Activated CD8-positive, alpha-beta memory T cell treated with anti-CD3 and anti-CD28 coated beads, Interleukin-2, amount 50 U/mL, for 24 hours (primary cell): ENCODE measurements at regions not wholly inside any gene's neighbourhood (a gene's known extent, or its start where the extent isn't known, plus 50 kb on each side); places are given as distances from the start of the nearest gene placed in this dataset.
"Not testable (repeated sequence)": the region's sequence is repeated elsewhere in the genome, so short reads cannot be mapped to it uniquely, and the experiment has no call there.

ENCODE experiments used
- DNase-seq: peaks from one replicate; pipeline ENCODE4 v3.0.0-alpha.2; 2020; ENCODE audit errors: extremely low read depth

DNA sequence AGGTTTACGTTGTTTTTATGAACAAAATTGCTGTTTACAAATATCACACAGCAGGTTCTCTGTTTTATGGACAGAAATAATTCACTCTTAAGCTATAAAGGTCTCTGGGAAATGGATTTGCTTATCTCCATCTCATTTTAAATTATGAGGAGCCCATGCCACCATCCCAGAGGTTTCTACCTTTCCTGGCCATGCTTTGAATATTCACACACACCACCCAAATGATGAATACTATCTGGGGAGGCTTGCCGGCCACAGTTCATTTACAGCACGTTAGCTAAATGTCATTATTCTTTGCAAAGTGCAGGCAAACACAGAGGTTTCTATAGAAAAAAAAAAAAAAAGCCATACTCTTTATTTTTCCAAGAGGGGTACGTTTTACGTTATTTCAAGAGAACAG is 1446.7 kb downstream of the FAM181B start:
- no peak for DNase-seq

DNA sequence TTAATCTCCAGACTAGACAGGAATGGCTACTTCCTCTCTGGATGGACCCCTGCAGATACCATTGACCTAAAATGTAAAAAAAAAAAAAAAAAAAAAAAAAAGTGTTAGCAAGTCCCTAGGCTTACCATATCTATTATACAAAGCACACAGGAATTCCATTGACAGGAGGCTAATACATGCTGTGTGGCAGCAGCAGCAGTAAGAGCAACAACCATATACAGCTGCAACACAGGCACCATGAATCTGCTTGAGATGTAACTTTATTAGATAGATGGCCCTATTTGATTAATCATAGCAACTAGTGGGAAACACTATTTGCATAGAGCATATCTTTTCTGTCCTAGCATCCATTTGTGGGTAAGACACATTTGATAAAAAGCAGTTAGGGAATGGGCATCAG is 1447.1 kb downstream of the FAM181B start:
- DNase-seq, result no peak

DNA sequence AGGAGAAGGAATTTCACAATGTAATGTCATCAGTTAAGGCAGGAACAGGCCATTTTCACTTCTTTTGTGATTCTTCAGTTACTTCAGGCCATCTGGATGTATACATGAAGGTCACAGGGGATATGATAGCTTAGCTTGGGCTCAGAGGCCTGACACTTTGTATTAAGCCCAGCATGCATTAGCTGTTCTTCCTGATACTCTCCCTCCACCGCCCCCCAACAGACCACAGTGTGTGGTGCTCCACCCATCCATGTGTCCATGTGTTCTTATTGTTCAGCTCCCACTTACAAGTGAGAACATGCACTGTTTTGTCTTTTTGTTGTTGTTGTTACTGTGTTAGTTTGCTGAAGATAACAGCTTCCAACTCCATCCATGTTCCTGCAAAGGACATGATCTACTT is 1453.4 kb downstream of the FAM181B start:
- not testable (repeated sequence) for DNase-seq

DNA sequence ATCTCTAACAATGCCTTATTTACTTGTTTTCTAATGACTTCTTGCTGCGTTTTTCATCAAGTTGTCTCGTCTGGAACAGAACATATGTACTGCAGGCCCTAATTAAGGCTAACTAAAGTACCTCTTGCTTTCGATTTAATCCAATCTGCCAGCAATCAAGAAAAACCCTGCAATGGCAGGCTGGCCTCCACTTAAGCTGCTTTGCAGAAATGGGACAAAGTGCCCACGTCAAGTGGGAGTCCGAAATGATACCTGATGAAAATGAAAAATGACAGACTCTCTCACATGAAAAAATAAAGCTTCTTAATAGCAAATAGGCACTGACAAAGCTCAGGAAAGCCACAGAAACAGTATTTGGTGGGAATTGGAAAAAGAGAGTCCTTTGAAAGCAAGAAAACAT is 1454.7 kb downstream of the FAM181B start:
- DNase-seq, result no peak

DNA sequence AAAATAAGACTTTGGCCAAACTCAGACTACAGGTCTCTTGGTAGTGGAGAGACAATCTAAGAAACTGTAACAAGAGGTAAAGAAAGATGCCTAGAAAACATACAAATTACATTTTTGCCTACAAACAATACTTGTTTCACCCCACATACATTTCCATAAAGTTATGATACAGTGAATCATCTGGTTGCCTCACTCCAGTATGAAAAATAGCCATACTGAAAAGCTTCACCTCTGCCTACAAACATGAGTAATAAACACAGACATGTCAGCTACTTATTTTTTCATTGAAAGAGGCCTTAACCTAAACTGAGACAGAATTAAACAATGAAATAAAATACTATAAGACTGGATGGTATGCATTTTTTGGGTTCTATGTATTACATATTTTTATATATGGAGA is 1463.0 kb downstream of the FAM181B start:
- DNase-seq, result no peak

DNA sequence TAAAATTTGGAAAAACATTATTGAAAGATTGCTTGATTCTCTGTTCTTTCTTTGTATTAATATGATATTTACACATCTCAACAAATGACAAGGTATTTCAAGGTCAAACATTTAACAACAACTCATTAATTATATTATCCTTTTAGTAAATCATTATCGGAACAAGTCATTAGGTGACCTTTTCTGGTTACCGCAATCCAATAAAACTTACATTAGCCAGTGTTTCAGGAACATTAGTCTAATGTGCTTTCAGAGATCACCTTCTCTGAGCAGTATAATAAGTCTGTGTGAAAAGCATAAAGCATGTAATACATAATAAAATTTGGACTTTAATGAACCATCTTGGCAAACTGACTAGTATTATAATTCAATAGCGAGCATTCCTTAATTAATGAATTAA is 1466.4 kb downstream of the FAM181B start:
- no peak for DNase-seq

DNA sequence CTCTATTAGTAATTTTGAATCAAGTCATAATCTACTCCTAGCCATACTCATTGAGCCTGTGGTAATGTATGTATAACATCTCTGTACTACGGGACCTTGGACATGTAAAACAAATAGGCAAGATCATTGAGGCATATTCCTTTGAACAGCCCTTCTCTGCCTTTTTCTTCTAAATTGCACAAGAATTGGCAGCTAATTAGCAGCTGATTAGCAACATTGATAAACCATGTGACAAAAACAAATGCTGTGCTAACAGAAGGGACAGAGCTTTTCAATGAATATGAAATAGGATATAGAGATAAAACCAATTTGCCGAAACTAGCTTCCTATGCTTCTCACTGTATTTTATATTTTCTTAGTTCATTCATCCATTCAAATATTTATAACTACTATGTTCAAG is 1474.2 kb downstream of the FAM181B start:
- DNase-seq, result no peak

DNA sequence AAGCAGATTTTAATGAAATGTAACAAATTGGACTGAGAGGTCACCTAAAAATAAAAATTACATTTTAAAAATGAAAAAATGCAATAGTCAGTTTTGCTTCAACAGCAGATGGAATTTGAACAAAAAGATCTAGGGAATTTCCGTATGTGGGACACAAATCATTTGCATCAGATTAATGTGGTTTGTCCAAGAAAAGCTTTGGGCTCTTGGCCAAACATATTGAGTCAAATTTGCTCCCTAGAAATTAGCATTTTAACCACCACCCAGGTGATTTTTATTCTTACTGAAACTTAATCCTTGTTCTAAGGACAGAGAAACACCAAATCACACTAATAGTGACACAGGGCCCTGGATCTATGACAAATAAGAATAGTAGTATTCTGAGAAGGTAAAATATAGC is 1477.8 kb downstream of the FAM181B start:
- no peak for DNase-seq

DNA sequence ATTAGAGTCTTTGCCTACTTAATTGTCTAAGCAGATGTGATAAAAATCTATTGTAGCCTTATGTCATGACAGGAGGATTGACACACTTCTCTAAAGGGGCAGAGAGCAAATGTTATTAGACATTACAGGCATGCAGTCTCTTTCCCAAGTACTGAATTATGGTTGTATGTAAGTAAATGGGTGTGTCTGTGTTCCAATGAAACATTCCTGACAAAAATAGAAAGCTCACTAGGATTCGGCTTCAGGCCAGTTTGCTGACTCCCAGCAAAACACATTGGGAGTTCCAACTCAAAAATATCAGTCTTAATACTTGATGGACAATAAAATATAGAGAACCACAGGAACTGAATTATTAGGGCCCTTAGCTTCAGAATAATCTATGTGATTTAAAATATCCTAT is 1480.4 kb downstream of the FAM181B start:
- no peak for DNase-seq

DNA sequence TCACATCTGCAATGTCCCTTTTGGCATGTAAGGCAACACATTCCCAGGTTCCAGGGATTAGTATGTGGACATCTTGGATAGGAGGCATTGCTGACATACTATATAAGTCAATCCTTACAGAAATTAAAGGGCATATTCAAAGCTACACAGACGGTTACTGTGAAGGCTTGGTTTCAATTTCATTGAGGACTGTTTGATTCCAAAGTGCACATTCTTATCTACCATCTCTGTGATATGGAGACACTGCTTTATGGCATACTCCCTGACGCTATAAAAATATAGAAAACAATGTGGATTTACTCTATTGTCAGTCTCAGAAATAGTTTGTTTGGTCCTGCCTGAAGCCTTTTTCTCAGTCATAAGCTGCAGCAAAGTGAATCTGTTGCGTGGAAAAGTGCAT is 1486.7 kb downstream of the FAM181B start:
- DNase-seq, result no peak

DNA sequence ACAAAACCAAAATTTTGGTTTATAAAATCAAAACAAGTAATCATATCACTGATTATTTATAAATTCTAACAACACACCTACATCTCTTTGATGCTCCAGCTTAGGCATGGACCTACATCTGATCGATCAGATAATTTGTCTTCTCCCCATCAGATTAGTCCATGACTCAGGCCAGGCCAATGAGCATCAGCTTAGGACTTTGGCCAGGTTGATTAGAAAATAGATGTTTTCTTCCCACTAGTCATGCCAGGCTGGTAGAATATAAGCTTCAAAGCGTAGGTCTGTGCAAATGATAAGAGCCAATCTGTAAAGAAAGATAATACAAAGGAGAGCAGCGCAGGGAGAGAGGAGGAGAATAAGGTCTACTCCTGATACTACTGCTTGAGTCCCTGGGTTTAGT is 1487.9 kb downstream of the FAM181B start:
- DNase-seq, result no peak

DNA sequence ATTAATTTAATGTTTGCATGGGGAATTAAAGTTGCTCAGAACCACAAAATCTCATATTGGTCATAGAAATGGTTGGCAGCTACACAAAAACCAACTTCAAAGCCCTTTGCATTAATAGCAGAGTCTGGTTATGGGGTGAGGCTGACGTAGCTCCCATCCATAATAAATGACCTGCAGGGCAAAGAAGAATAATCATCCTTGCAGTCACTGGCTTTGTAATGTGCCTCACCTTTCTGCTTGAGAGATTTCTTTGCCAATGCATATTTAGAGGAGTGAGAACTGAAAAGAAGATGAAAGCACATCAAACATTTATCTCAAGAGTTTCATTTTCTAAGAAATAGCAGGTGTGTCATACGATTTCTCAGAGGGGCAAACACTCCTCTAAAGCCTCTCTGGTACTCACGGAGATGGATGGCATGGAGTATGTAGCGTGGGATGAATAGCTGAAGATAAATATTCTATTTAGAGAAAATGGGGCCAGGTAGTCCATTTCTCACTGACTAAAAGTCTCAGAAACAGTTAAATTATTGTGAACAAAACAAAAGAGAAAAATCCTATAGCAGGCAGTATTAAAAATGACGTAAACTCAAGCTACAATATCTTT is 1491.9 kb downstream of the FAM181B start:
- DNase-seq, result no peak

DNA sequence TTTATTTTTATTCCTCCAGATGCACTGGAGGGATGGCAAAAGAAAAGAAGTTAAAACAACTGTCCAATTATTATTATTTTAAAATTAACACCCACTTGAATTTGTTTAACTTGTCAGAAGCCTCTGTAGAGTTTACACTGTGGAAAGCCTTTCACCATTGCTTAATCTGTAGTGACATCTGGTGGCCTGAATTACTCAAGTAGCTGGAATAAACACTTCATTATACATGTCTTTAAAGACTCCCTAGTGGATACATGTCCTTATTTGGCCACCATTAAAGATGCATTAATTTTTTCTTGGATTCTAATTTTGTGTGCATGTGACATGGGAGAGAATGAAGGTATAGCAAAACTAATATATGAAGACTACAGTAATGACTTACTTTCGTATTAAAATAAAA is 1496.5 kb downstream of the FAM181B start:
- DNase-seq, result no peak

DNA sequence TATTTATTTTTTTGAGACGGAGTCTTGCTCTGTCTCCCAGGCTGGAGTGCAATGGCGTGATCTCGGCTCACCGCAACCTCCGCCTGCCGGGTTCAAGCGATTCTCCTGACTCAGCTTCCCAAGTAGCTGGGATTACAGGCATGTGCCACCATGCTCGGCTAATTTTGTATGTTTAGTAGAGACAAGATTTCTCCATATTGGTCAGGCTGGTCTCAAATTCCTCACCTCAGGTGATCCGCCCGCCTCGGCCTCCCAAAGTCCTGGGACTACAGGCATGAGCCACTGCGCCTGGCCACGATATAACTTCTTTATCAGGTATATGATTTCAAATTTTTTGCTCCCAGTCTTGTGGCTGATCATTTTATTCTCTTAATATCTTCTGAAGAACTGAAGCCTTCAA is 1506.3 kb downstream of the FAM181B start:
- DNase-seq, result not testable (repeated sequence)

DNA sequence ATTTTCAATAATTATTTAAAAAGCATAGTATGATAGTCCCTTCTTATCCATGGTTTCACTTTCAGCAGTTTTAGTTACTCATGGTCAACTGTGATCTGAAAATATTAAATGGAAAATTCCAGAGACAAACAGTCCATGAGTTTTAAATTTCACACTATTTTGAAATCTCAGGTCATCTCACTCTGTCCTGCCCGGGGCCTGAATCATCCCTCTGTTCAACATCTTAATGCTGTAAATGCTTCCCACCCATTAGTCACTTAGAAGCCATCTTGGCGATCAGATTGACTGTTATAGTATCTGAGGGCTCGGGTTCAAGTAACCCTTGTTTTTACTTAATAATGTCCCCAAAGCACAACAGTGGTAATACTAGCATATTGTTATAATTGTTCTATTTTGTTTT is 1509.3 kb downstream of the FAM181B start:
- DNase-seq, result no peak

DNA sequence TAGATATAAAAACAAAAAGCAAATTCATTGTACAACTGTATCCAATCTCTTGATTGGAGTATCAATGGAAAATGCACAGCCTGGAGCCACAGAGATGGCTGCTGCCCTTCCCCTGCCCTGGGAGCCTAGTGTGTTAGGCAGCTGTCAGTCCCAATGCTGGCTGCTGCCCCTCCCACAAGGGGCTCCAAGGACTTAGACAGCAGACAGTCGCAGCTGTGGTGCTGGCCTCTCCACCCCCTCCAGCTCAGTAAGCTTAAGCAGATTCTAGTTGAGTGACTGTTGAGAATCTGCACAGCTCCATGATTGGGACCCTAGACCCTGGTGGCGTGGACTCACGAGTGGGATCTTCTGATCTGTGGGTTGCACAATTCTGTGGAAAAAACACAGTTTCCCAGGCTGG is 1511.2 kb downstream of the FAM181B start:
- DNase-seq, result no peak

DNA sequence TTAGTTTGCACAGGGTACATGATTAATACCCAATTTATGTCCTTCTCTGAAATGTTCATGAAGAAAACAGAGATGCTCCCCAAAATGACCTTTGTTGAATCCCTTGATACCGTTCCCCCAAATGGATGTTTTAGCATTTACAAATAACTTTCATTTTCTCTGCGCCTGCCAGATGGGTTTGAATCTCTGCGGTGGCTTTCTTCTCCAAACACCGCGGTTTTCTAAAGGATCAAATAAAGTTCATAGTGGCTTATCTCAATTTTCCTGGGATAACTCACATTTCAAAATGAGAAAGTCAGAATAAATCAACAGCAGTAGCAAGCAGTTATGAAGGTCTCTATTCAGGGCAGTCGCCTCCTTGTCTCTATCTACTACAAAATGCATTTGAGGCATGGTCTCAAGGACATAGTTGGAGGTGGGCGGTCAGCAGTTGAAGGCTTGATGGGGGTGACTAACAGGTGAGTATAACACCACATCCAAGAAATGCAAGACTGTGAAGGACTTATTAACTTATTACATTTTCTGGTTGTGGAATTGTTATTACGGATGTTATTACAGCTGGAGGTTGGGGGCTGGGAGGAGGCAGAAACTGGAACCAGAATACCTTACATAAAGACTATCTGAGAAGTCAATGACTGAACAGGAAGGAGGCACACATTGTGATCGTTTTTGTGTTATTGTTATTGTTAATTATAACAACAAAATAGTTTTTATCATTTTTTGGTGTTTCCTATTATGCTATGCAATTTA is 1513.3 kb downstream of the FAM181B start:
- DNase-seq, result no peak

DNA sequence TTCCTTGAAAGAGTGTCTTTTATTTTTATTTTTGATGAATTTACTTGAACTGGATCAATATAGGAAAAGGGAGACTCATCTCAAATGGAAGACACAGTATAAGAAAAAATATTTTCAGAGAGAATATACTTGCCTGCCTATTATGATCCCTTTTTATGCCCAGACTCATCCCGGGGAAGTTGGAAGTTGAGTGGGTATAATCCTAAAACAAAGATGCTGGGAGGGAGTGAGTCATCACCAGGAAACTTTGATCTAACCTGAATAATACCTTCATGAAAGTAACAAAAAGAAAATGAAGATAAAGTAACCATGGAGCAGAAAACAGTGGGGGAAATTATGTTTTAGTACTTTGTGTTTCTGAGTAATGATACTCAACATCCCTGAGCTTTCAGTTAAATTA is 1514.0 kb downstream of the FAM181B start:
- no peak for DNase-seq

DNA sequence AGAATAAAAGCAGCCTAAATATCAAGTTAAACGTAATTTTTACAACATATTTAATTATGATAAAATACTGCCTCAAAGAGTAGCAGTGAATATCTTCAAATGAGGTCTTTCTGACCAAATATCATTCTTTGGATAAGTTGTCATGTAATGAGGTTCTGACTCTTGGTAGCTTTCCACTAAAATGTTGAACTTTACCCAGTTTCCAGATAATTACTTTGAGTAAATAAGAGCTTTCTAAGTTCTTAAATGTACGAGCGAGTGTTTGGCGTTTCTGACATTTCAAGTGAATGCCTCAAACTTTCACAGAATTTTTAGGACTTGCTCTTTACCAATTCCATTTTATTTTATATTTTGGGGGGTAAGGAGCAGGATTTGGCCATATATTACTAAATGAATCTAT is 1515.2 kb downstream of the FAM181B start:
- no peak for DNase-seq

DNA sequence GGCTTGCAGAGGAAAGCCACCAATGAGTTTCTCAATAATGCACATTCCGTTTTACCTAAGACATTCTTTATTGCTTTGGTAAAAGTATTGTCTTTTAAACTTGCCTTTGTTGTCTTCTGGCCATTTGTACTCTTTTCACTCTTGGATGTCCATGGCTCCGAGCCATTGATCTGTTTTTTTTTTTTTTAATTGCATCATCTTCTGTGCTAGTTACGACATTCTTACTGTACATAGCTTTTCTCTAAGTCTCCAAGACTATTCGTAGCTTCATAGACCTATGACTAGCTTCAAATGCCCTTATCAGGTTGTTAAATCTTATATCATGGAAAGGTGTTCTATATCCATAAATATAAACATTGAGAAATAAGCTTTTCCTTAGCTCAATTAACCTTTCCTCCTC is 1522.6 kb downstream of the FAM181B start:
- DNase-seq, result no peak

DNA sequence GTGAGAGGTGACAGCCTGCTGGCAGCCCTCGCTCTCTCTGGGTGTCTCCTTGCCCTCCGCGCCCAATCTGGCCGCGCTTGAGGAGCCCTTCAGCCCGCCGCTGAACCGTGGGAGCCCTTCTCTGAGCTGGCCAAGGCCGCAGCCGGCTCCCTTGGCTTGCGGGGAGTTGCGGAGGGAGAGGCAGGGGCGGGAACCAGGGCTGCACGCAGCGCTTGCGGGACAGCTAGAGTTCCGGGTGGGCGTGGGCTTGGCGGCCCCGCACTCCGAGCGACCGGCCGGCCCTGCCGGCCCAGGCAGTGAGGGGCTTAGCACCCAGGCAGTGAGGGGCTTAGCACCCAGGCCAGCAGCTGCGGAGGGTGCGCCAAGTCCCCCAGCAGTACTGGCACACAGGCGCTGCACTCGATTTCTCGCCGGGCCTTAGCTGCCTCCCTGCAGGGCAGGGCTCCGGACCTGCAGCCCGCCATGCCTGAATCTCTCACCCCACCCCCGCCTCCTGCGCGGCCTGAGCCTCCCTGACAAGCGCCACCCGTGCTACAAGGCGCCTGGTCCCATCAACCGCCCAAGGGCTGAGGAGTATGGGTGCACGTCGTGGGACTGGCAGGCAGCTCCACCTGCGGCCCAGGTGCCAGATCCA is 1526.1 kb downstream of the FAM181B start:
- DNase-seq, result no peak

DNA sequence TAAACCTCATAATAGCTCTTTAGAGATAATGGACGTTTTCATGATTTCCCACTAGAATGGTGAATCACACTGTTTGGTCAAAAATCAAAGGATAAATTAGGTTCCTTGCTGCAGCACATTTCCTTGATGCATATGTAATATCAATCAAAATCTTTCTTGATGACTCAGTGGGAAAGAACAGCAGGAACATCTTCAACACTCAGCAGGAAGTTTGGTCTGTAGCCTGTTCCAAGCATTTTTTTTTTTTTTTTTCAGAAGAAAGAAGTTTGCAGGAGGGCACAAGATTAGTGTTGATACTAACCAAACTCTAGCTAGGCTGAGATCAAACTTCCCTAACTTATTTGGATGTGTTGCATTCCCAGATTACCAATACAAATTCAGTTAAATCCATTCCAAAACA is 1529.8 kb downstream of the FAM181B start:
- DNase-seq, result no peak

DNA sequence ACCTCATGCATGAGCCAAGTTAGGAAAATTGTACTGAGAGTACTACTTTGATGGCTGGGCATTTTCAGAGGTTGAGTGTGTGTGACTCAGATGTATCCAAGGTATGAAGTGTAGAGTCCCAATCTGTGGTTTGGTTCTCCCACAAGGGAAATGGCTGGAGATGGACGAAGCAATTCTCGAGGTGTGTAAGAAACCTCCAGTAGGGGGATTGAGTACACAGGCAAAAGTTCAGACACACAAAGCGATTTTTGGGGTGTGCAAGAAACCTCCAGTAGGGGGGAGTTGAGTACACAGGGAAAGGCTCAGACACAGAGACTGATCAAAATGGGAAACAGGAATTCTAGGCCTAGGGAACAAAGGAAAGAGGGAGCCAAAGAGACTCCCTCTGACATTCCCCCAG is 1536.3 kb downstream of the FAM181B start:
- DNase-seq, result no peak
